Small intestine (tissue), 7 donors: ENCODE measurements at regions not wholly inside any gene's neighbourhood (a gene's known extent, or its start where the extent isn't known, plus 50 kb on each side); places are given as distances from the start of the nearest gene placed in this dataset.
A peak's percentile ranks its signal among the peaks of the same experiment; 100 is the strongest.

Source experiments
- DNase-seq, 2 donors: peaks; one replicate each; pipeline versions ENCODE4 v3.0.0 to v3.0.0-alpha.2; 2013
- FAIRE-seq: peaks from 2 replicates; lab custom pipeline; 2012; peaks lifted over from hg19 to GRCh38; lab: Jason Lieb, UNC
- H3K27ac ChIP-seq, 3 donors: one replicate each; pipeline ENCODE4 v1.5.1; 2013; ENCODE audit warnings: low read length in 2 of 3, mild to moderate bottlenecking in 2 of 3, control low read depth in 1 of 3, inconsistent platforms in 1 of 3, low read depth in 1 of 3, moderate library complexity in 1 of 3
- H3K27me3 ChIP-seq, 3 donors: one replicate each; pipeline ENCODE4 v1.6.1; 2013; ENCODE audit warnings: low read length in 3 of 3, inconsistent platforms in 1 of 3; ENCODE audit not compliant: control insufficient read depth in 3 of 3, insufficient read depth in 3 of 3
- H3K36me3 ChIP-seq, 3 donors: one replicate each; pipeline ENCODE4 v1.6.1; 2013; ENCODE audit warnings: low read length in 3 of 3, inconsistent platforms in 1 of 3, low read depth in 1 of 3, mild to moderate bottlenecking in 1 of 3, moderate library complexity in 1 of 3; ENCODE audit not compliant: control insufficient read depth in 3 of 3, insufficient read depth in 2 of 3
- H3K4me1 ChIP-seq, 3 donors: one replicate each; pipeline ENCODE4 v1.6.1; 2013; ENCODE audit warnings: low read length in 2 of 3, inconsistent platforms in 1 of 3, low read depth in 1 of 3, mild to moderate bottlenecking in 1 of 3, moderate library complexity in 1 of 3; ENCODE audit not compliant: control insufficient read depth in 3 of 3, insufficient read depth in 2 of 3
- H3K4me3 ChIP-seq, 3 donors: one replicate each; pipeline ENCODE4 v1.5.1; 2013; ENCODE audit warnings: low read length in 3 of 3, control low read depth in 1 of 3, inconsistent platforms in 1 of 3, low read depth in 1 of 3, mild to moderate bottlenecking in 1 of 3, moderate library complexity in 1 of 3
- H3K9me3 ChIP-seq, 2 donors: one replicate each; pipeline ENCODE4 v1.6.1; 2013; ENCODE audit warnings: low read depth in 1 of 2, low read length in 1 of 2; ENCODE audit not compliant: control insufficient read depth in 2 of 2, insufficient read depth in 1 of 2
- WGBS, 3 donors: extraction: QIAGEN DNeasy Blood & Tissue Kit; methylation state at CpG; one replicate each; pipeline ENCODE4 v1.1.7; 2013; 5-methylcytosine and 5-hydroxymethylcytosine counted together
- donor health status: healthy with polysubstance abuse.
- donor health status: control.
- donor health status: control.
- donor health status: Bipolar disorder and iron deficiency.
- donor health status: healthy.

DNA sequence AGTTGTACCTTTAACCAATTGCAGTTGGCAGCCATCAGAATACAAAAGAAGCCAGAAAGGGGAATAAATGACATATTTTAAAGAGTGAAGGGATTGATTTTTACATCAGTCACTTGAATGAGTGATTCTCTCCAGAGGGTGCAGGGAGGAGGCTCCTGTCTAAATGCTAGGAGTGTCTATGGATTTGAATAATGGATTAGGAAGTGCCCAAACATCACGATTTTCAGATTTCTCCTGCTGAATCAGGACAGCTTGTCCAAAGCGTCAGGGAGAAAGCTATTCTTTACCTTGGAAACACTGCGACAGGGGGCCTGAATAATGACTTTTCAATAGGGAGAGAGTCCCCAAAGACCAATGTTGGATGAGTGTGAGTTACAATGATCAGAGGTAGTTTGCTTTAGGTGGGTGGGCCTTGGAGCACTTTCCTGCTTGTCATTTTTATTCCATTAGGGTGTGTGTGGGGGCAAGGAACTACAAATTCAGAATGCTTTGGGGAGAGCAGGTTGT, 735.5 kb downstream of the KCNA4 start:
- Histone ChIP-seq H3K27ac (no peak overlapping the region), H3K36me3 (no peaks in the 10 kb centered on the region), H3K27me3 (no peaks in the 10 kb centered on the region), H3K4me1 (no peaks in the 10 kb centered on the region), H3K4me3 (no peak overlapping the region), H3K9me3 (no peaks in the 10 kb centered on the region)
- DNase-seq = no peak
- no peak for FAIRE-seq
- WGBS, 3 donors = 70 to 79% (median 74%) methylated on average over 3 of the region's 3 CpGs

GRCh38 chr11:29280452-29280851, 736.4 kb downstream of the KCNA4 start:
- no peak overlapping the region for H3K4me3 ChIP-seq
- no peaks in the 10 kb centered on the region for H3K4me1 ChIP-seq
- WGBS, 3 donors = 62 to 80% (median 79%) methylated on average over 2 of the region's 2 CpGs
- no peaks in the 10 kb centered on the region for H3K9me3 ChIP-seq
- no peaks in the 10 kb centered on the region for H3K36me3 ChIP-seq
- DNase-seq (no peak), FAIRE-seq (no peak)
- H3K27ac ChIP-seq = no peak overlapping the region
- H3K27me3 ChIP-seq = no peaks in the 10 kb centered on the region

- FAIRE-seq = no peak
- no peak for DNase-seq
- Histone ChIP-seq H3K27ac (no peak overlapping the region), H3K9me3 (no peaks in the 10 kb centered on the region), H3K36me3 (no peaks in the 10 kb centered on the region), H3K4me1 (no peaks in the 10 kb centered on the region), H3K27me3 (no peaks in the 10 kb centered on the region), H3K4me3 (no peak overlapping the region)
- WGBS, 3 donors = 75 to 85% (median 77%) methylated on average over 2 of the region's 2 CpGs
These were observed 737.1 kb downstream of the KCNA4 start for GRCh38 chr11:29279716-29280115.

- FAIRE-seq = no peak
These were observed 744.7 kb downstream of the KCNA4 start for GRCh38 chr11:29272019-29272654.

GRCh38 chr11:29271616-29272015, 745.2 kb downstream of the KCNA4 start:
- DNase-seq = no peak
- Histone ChIP-seq H3K27ac (no peak overlapping the region), H3K4me3 (no peak overlapping the region), H3K27me3 (no peaks in the 10 kb centered on the region), H3K9me3 (no peaks in the 10 kb centered on the region), H3K4me1 (no peaks in the 10 kb centered on the region), H3K36me3 (no peaks in the 10 kb centered on the region)
- FAIRE-seq = no peak
- WGBS, 3 donors = 20 to 29% (median 24%) methylated on average over 1 of the region's 1 CpG

More at GRCh38 chr11:29272019-29272654, 744.7 kb downstream of the KCNA4 start:
- Histone ChIP-seq H3K4me1 (no peaks in the 10 kb centered on the region), H3K36me3 (no peaks in the 10 kb centered on the region), H3K27ac (no peak overlapping the region), H3K4me3 (no peak overlapping the region), H3K27me3 (no peaks in the 10 kb centered on the region), H3K9me3 (no peaks in the 10 kb centered on the region)
- DNase-seq = no peak
- WGBS, 3 donors = 64 to 75% (median 64%) methylated on average over 5 of the region's 5 CpGs

DNA sequence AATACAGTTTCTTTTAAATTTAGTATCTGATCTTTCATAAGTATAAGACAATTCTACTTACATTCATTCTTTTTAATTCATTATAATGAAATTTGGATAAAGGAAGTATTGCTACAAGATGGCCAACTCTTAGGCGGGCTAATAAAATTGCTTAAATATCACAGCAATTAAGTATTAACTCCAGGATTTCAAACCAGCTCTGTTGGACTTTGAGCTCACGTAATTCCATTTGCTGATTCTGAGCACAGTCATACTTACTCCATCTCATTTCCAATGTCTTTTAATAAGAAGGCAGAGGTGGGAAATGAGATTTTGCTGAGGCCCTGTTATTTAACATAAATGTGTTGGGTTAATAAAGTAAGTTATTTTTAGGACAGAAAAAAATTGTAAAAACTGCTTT, 748.1 kb downstream of the KCNA4 start:
- DNase-seq (peak in 1 of 2 donors; percentile 28), FAIRE-seq (no peak)
- 23 to 71% (median 51%) methylated on average over 2 of the region's 2 CpGs for WGBS, 3 donors
- H3K27ac ChIP-seq = no peak overlapping the region
- no peaks in the 10 kb centered on the region for H3K4me1 ChIP-seq
- no peak overlapping the region for H3K4me3 ChIP-seq
- H3K9me3 ChIP-seq = no peaks in the 10 kb centered on the region
- no peaks in the 10 kb centered on the region for H3K27me3 ChIP-seq
- no peaks in the 10 kb centered on the region for H3K36me3 ChIP-seq

- Histone ChIP-seq H3K4me1 (no peaks in the 10 kb centered on the region), H3K27ac (no peak overlapping the region), H3K36me3 (no peaks in the 10 kb centered on the region), H3K9me3 (no peaks in the 10 kb centered on the region), H3K27me3 (no peaks in the 10 kb centered on the region), H3K4me3 (no peak overlapping the region)
- no peak for FAIRE-seq
- no peak for DNase-seq
- WGBS, 3 donors = 61 to 68% (median 62%) methylated on average over 3 of the region's 3 CpGs
These were observed 751.0 kb downstream of the KCNA4 start for GRCh38 chr11:29265792-29266191.

DNA sequence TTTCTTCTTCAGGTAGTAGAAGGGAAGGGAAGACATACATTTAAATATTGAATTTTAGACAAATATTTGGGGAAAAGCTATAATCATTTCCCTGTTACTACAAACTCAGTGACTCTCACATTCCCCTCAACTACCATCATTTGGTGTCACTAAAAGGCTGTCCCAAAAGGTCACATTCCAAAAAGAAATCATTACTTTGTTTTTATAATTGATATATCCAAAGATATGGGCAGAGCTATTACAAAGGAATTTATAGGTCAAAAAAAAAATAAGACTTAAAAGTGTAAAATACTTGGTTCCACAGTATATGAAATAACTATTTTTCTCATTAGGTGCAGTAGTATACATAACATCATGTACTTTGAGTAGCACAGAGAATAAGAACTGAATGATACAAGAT, 751.4 kb downstream of the KCNA4 start:
- H3K27ac ChIP-seq = no peak overlapping the region
- no peak overlapping the region for H3K4me3 ChIP-seq
- DNase-seq = no peak
- FAIRE-seq = no peak
- no peaks in the 10 kb centered on the region for H3K9me3 ChIP-seq
- H3K4me1 ChIP-seq = no peaks in the 10 kb centered on the region
- H3K27me3 ChIP-seq = no peaks in the 10 kb centered on the region
- no peaks in the 10 kb centered on the region for H3K36me3 ChIP-seq
